ENCODE measurements at regions not wholly inside any gene's neighbourhood (a gene's known extent, or its start where the extent isn't known, plus 50 kb on each side); places are given as distances from the start of the nearest gene placed in this dataset.

DNA sequence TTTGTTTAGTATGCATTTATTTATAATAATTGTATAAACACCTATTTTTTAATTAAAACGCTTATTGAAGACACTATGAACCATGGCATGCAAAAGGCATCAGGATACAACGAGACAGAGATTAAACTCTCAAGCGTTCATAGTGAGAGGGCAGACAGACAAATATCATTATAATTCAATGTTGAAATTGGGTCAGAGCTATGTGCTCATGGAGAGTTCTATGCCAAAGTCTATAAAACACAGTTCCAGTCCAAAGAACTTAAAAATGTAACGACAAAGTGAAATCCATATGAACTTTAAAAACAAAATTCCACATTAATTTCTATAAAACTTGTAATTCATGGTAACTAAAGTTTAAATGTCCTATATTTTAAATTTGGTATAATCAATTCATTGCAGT lies 724.0 kb downstream of the LTN1 start:
- TF ChIP-seq POLR2AphosphoS5 (IDR thresholded peaks at IDR 0.05; ENCODE audit: low read depth) (no peak), CREB1 (CRISPR knock-in tag; IDR thresholded peaks at IDR 0.05; ENCODE audit: low read depth) (no peak), STAT1 (IDR thresholded peaks at IDR 0.05; ENCODE audit: unreplicated experiment) (no peak), NANOG (IDR thresholded peaks at IDR 0.05; ENCODE audit: borderline replicate concordance) (no peak), EZH2phosphoT487 (IDR thresholded peaks at IDR 0.05; ENCODE audit: unreplicated experiment) (no peak), EZH2 (IDR thresholded peaks at IDR 0.05; ENCODE audit: low read depth, unreplicated experiment) (no peak), ZNF331 (CRISPR knock-in tag; IDR thresholded peaks at IDR 0.05; ENCODE audit: low read depth) (no peak), JUNB (IDR thresholded peaks at IDR 0.05; ENCODE audit: unreplicated experiment) (no peak), ZNF114 (CRISPR knock-in tag; IDR thresholded peaks at IDR 0.05) (no peak)
- TF ChIP-seq, protein P1, sequence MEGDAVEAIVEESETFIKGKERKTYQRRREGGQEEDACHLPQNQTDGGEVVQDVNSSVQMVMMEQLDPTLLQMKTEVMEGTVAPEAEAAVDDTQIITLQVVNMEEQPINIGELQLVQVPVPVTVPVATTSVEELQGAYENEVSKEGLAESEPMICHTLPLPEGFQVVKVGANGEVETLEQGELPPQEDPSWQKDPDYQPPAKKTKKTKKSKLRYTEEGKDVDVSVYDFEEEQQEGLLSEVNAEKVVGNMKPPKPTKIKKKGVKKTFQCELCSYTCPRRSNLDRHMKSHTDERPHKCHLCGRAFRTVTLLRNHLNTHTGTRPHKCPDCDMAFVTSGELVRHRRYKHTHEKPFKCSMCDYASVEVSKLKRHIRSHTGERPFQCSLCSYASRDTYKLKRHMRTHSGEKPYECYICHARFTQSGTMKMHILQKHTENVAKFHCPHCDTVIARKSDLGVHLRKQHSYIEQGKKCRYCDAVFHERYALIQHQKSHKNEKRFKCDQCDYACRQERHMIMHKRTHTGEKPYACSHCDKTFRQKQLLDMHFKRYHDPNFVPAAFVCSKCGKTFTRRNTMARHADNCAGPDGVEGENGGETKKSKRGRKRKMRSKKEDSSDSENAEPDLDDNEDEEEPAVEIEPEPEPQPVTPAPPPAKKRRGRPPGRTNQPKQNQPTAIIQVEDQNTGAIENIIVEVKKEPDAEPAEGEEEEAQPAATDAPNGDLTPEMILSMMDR (conservative IDR thresholded peaks at IDR 0.05; ENCODE audit: low read depth in 2 of 2): no peak
- TF ChIP-seq, protein P2, sequence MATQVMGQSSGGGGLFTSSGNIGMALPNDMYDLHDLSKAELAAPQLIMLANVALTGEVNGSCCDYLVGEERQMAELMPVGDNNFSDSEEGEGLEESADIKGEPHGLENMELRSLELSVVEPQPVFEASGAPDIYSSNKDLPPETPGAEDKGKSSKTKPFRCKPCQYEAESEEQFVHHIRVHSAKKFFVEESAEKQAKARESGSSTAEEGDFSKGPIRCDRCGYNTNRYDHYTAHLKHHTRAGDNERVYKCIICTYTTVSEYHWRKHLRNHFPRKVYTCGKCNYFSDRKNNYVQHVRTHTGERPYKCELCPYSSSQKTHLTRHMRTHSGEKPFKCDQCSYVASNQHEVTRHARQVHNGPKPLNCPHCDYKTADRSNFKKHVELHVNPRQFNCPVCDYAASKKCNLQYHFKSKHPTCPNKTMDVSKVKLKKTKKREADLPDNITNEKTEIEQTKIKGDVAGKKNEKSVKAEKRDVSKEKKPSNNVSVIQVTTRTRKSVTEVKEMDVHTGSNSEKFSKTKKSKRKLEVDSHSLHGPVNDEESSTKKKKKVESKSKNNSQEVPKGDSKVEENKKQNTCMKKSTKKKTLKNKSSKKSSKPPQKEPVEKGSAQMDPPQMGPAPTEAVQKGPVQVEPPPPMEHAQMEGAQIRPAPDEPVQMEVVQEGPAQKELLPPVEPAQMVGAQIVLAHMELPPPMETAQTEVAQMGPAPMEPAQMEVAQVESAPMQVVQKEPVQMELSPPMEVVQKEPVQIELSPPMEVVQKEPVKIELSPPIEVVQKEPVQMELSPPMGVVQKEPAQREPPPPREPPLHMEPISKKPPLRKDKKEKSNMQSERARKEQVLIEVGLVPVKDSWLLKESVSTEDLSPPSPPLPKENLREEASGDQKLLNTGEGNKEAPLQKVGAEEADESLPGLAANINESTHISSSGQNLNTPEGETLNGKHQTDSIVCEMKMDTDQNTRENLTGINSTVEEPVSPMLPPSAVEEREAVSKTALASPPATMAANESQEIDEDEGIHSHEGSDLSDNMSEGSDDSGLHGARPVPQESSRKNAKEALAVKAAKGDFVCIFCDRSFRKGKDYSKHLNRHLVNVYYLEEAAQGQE (IDR thresholded peaks at IDR 0.05; ENCODE audit: unreplicated experiment): no peak
- TF ChIP-seq, protein P3, sequence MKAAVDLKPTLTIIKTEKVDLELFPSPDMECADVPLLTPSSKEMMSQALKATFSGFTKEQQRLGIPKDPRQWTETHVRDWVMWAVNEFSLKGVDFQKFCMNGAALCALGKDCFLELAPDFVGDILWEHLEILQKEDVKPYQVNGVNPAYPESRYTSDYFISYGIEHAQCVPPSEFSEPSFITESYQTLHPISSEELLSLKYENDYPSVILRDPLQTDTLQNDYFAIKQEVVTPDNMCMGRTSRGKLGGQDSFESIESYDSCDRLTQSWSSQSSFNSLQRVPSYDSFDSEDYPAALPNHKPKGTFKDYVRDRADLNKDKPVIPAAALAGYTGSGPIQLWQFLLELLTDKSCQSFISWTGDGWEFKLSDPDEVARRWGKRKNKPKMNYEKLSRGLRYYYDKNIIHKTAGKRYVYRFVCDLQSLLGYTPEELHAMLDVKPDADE (IDR thresholded peaks at IDR 0.05): no peak
- TF ChIP-seq, protein P4, sequence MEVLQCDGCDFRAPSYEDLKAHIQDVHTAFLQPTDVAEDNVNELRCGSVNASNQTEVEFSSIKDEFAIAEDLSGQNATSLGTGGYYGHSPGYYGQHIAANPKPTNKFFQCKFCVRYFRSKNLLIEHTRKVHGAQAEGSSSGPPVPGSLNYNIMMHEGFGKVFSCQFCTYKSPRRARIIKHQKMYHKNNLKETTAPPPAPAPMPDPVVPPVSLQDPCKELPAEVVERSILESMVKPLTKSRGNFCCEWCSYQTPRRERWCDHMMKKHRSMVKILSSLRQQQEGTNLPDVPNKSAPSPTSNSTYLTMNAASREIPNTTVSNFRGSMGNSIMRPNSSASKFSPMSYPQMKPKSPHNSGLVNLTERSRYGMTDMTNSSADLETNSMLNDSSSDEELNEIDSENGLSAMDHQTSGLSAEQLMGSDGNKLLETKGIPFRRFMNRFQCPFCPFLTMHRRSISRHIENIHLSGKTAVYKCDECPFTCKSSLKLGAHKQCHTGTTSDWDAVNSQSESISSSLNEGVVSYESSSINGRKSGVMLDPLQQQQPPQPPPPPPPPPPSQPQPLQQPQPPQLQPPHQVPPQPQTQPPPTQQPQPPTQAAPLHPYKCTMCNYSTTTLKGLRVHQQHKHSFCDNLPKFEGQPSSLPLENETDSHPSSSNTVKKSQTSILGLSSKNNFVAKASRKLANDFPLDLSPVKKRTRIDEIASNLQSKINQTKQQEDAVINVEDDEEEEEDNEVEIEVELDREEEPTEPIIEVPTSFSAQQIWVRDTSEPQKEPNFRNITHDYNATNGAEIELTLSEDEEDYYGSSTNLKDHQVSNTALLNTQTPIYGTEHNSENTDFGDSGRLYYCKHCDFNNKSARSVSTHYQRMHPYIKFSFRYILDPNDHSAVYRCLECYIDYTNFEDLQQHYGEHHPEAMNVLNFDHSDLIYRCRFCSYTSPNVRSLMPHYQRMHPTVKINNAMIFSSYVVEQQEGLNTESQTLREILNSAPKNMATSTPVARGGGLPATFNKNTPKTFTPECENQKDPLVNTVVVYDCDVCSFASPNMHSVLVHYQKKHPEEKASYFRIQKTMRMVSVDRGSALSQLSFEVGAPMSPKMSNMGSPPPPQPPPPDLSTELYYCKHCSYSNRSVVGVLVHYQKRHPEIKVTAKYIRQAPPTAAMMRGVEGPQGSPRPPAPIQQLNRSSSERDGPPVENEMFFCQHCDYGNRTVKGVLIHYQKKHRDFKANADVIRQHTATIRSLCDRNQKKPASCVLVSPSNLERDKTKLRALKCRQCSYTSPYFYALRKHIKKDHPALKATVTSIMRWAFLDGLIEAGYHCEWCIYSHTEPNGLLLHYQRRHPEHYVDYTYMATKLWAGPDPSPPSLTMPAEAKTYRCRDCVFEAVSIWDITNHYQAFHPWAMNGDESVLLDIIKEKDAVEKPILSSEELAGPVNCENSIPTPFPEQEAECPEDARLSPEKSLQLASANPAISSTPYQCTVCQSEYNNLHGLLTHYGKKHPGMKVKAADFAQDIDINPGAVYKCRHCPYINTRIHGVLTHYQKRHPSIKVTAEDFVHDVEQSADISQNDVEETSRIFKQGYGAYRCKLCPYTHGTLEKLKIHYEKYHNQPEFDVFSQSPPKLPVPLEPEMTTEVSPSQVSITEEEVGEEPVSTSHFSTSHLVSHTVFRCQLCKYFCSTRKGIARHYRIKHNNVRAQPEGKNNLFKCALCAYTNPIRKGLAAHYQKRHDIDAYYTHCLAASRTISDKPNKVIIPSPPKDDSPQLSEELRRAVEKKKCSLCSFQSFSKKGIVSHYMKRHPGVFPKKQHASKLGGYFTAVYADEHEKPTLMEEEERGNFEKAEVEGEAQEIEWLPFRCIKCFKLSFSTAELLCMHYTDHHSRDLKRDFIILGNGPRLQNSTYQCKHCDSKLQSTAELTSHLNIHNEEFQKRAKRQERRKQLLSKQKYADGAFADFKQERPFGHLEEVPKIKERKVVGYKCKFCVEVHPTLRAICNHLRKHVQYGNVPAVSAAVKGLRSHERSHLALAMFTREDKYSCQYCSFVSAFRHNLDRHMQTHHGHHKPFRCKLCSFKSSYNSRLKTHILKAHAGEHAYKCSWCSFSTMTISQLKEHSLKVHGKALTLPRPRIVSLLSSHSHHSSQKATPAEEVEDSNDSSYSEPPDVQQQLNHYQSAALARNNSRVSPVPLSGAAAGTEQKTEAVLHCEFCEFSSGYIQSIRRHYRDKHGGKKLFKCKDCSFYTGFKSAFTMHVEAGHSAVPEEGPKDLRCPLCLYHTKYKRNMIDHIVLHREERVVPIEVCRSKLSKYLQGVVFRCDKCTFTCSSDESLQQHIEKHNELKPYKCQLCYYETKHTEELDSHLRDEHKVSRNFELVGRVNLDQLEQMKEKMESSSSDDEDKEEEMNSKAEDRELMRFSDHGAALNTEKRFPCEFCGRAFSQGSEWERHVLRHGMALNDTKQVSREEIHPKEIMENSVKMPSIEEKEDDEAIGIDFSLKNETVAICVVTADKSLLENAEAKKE (CRISPR knock-in tag; IDR thresholded peaks at IDR 0.05): no peak
- H2AFZ ChIP-seq: no peak overlapping the region
- Mint-ChIP-seq H3K4me3 (no peak overlapping the region), H3K9me3 (no peaks in the 10 kb centered on the region), H3K36me3 (ENCODE audit: low read depth) (no peaks in the 10 kb centered on the region), H3K4me1 (no peaks in the 10 kb centered on the region), H3K27me3 (ENCODE audit: insufficient read depth, low read depth, poor library complexity) (no peaks in the 10 kb centered on the region), H3K27ac (no peak overlapping the region)
- no peaks in the 10 kb centered on the region for H3K27me3 ChIP-seq (ENCODE audit: insufficient read depth)
- H3K36me3 ChIP-seq (ENCODE audit: insufficient read depth): no peaks in the 10 kb centered on the region
- no peaks in the 10 kb centered on the region for H3F3A ChIP-seq (replicated peaks; ENCODE audit: low read depth)
- H3K4me2 ChIP-seq: no peak overlapping the region
- no peak overlapping the region for H3K27ac ChIP-seq (ENCODE audit: low read depth)
- no peak for DNase-seq (ENCODE audit: low spot score)
- no peaks in the 10 kb centered on the region for H3K4me1 ChIP-seq (ENCODE audit: insufficient read depth)
- peaks cover 9% of the 10 kb centered on the region for H3K9me2 ChIP-seq (ENCODE audit: insufficient read depth)
- H3K79me2 ChIP-seq (replicated peaks; ENCODE audit: insufficient read depth): no peaks in the 10 kb centered on the region
- ATAC-seq: no peak
- no peak overlapping the region for H3K4me3 ChIP-seq
- no peaks in the 10 kb centered on the region for H4K20me1 ChIP-seq (replicated peaks; ENCODE audit: insufficient read depth)

Data from GM23338 (cell line).